ENCODE measurements at regions not wholly inside any gene's neighbourhood (a gene's known extent, or its start where the extent isn't known, plus 50 kb on each side); places are given as distances from the start of the nearest gene placed in this dataset.
"Not testable (repeated sequence)": the region's sequence is repeated elsewhere in the genome, so short reads cannot be mapped to it uniquely, and the experiment has no call there.

GRCh38 chr6:15904651-15905376 is 224.1 kb upstream of the MYLIP start:
- DNase-seq (ENCODE audit: low read depth in 2 of 2), result no peak

GRCh38 chr6:15901141-15902115 is 227.5 kb upstream of the MYLIP start:
- DNase-seq (ENCODE audit: low read depth in 2 of 2), result no peak

GRCh38 chr6:15898693-15899092 is 230.2 kb upstream of the MYLIP start:
- DNase-seq (ENCODE audit: low read depth in 2 of 2), result no peak

- DNase-seq (ENCODE audit: low read depth in 2 of 2), result peak; percentile 39 to 44
Observed at GRCh38 chr6:15897063-15897876, 231.6 kb upstream of the MYLIP start.

- DNase-seq (ENCODE audit: low read depth in 2 of 2), result no peak
Observed at GRCh38 chr6:15894973-15895725, 232.3 kb upstream of the DTNBP1 start.

GRCh38 chr6:15893556-15894253 is 230.9 kb upstream of the DTNBP1 start:
- no peak for DNase-seq (ENCODE audit: low read depth in 2 of 2)

GRCh38 chr6:15892369-15892768 is 229.5 kb upstream of the DTNBP1 start:
- DNase-seq (ENCODE audit: low read depth in 2 of 2), result peak; percentile 39 to 42

GRCh38 chr6:15888798-15889772 is 226.3 kb upstream of the DTNBP1 start:
- peak; percentile 40 to 44 for DNase-seq (ENCODE audit: low read depth in 2 of 2)

- no peak for DNase-seq (ENCODE audit: low read depth in 2 of 2)
Observed at GRCh38 chr6:15887491-15888461, 224.9 kb upstream of the DTNBP1 start.

- DNase-seq (ENCODE audit: low read depth in 2 of 2), result no peak
Observed at GRCh38 chr6:15885624-15886023, 222.8 kb upstream of the DTNBP1 start.

- not testable (repeated sequence) for DNase-seq (ENCODE audit: low read depth in 2 of 2)
Observed at GRCh38 chr6:15883593-15883992, 220.8 kb upstream of the DTNBP1 start.

GRCh38 chr6:15882915-15883314 is 220.1 kb upstream of the DTNBP1 start:
- no peak for DNase-seq (ENCODE audit: low read depth in 2 of 2)

GRCh38 chr6:15882345-15882744 is 219.5 kb upstream of the DTNBP1 start:
- no peak for DNase-seq (ENCODE audit: low read depth in 2 of 2)

- no peak for DNase-seq (ENCODE audit: low read depth in 2 of 2)
Observed at GRCh38 chr6:15881150-15881549, 218.3 kb upstream of the DTNBP1 start.

GRCh38 chr6:15880262-15880973 is 217.6 kb upstream of the DTNBP1 start:
- DNase-seq (ENCODE audit: low read depth in 2 of 2), result no peak

- peak; percentile 77 to 80 for DNase-seq (ENCODE audit: low read depth in 2 of 2)
Observed at GRCh38 chr6:15879371-15880261, 216.8 kb upstream of the DTNBP1 start.

Measured in fibroblast of skin of left quadriceps (primary cell).